ENCODE measurements at regions not wholly inside any gene's neighbourhood (a gene's known extent, or its start where the extent isn't known, plus 50 kb on each side); places are given as distances from the start of the nearest gene placed in this dataset.

GRCh38 chr1:232464325-232464724 lies 165.6 kb downstream of the SIPA1L2 start:
- TF ChIP-seq ZFX (IDR thresholded peaks at IDR 0.05; ENCODE audit: borderline replicate concordance) (no peak), CTCF (IDR thresholded peaks at IDR 0.05) (no peak)
- no peak overlapping the region for H3K27ac ChIP-seq

GRCh38 chr1:232463225-232463624 lies 166.7 kb downstream of the SIPA1L2 start:
- no peak overlapping the region for H3K27ac ChIP-seq
- no peak for TF ChIP-seq ZFX (IDR thresholded peaks at IDR 0.05; ENCODE audit: borderline replicate concordance)
- TF ChIP-seq CTCF (IDR thresholded peaks at IDR 0.05) = no peak

- TF ChIP-seq CTCF (IDR thresholded peaks at IDR 0.05) (no peak), ZFX (IDR thresholded peaks at IDR 0.05; ENCODE audit: borderline replicate concordance) (no peak)
- H3K27ac ChIP-seq = no peak overlapping the region
Observed at GRCh38 chr1:232462213-232462612, 167.7 kb downstream of the SIPA1L2 start.

GRCh38 chr1:232459826-232460225 lies 170.1 kb downstream of the SIPA1L2 start:
- TF ChIP-seq ZFX (IDR thresholded peaks at IDR 0.05; ENCODE audit: borderline replicate concordance) (no peak), CTCF (IDR thresholded peaks at IDR 0.05) (no peak)
- H3K27ac ChIP-seq = no peak overlapping the region

GRCh38 chr1:232459087-232459486 lies 170.8 kb downstream of the SIPA1L2 start:
- TF ChIP-seq ZFX (IDR thresholded peaks at IDR 0.05; ENCODE audit: borderline replicate concordance) (no peak), CTCF (IDR thresholded peaks at IDR 0.05) (no peak)
- H3K27ac ChIP-seq = no peak overlapping the region

- TF ChIP-seq CTCF (IDR thresholded peaks at IDR 0.05) (no peak), ZFX (IDR thresholded peaks at IDR 0.05; ENCODE audit: borderline replicate concordance) (no peak)
Observed at GRCh38 chr1:232457595-232457994, 172.3 kb downstream of the SIPA1L2 start.

GRCh38 chr1:232456714-232457113 lies 173.2 kb downstream of the SIPA1L2 start:
- no peak overlapping the region for H3K27ac ChIP-seq
- TF ChIP-seq ZFX (IDR thresholded peaks at IDR 0.05; ENCODE audit: borderline replicate concordance) = no peak
- no peak for TF ChIP-seq CTCF (IDR thresholded peaks at IDR 0.05)

More at GRCh38 chr1:232457595-232457994, 172.3 kb downstream of the SIPA1L2 start:
- H3K27ac ChIP-seq = no peak overlapping the region

Data from 22Rv1 (cell line).